Neural cell (in vitro differentiated cells): ENCODE measurements at regions not wholly inside any gene's neighbourhood (a gene's known extent, or its start where the extent isn't known, plus 50 kb on each side); places are given as distances from the start of the nearest gene placed in this dataset.

ENCODE experiments used
- EP300 ChIP-seq: fragments of 450-650 bp; conservative IDR thresholded peaks from 2 replicates; pipeline ENCODE4 v1.6.1; 2014; ENCODE audit warnings: antibody characterized with exemption, mild to moderate bottlenecking, moderate library complexity; ENCODE audit not compliant: poor library complexity, severe bottlenecking
- MXI1 ChIP-seq: fragments of 450-650 bp; conservative IDR thresholded peaks from 2 replicates; pipeline ENCODE4 v1.6.1; 2014; ENCODE audit warnings: antibody characterized with exemption, mild to moderate bottlenecking; ENCODE audit not compliant: poor library complexity, severe bottlenecking
- POLR2AphosphoS5 ChIP-seq: IDR thresholded peaks from 2 replicates; pipeline ENCODE4 v1.6.1; 2012
- RAD21 ChIP-seq: fragments of 450-650 bp; conservative IDR thresholded peaks from 2 replicates; pipeline ENCODE4 v1.6.1; 2014; ENCODE audit warnings: antibody characterized with exemption, mild to moderate bottlenecking, moderate library complexity
- REST ChIP-seq: IDR thresholded peaks from 2 replicates; pipeline ENCODE4 v1.6.1; 2012; ENCODE audit warnings: borderline replicate concordance
- SMC3 ChIP-seq: fragments of 450-650 bp; conservative IDR thresholded peaks from 2 replicates; pipeline ENCODE4 v1.6.1; 2014; ENCODE audit warnings: antibody characterized with exemption, mild to moderate bottlenecking, moderate library complexity; ENCODE audit not compliant: poor library complexity
- TAF1 ChIP-seq: IDR thresholded peaks from 2 replicates; pipeline ENCODE4 v1.6.1; 2012; ENCODE audit warnings: low read depth
- TF ChIP-seq, protein P1 (sequence below): fragments of 450-650 bp; IDR thresholded peaks from 2 replicates; pipeline ENCODE4 v1.5.1; 2014; ENCODE audit warnings: antibody characterized with exemption, mild to moderate bottlenecking, moderate library complexity; ENCODE audit not compliant: poor library complexity, severe bottlenecking

GRCh38 chr5:3187771-3188425 is 407.7 kb upstream of the IRX1 start:
- TF ChIP-seq, protein P1, sequence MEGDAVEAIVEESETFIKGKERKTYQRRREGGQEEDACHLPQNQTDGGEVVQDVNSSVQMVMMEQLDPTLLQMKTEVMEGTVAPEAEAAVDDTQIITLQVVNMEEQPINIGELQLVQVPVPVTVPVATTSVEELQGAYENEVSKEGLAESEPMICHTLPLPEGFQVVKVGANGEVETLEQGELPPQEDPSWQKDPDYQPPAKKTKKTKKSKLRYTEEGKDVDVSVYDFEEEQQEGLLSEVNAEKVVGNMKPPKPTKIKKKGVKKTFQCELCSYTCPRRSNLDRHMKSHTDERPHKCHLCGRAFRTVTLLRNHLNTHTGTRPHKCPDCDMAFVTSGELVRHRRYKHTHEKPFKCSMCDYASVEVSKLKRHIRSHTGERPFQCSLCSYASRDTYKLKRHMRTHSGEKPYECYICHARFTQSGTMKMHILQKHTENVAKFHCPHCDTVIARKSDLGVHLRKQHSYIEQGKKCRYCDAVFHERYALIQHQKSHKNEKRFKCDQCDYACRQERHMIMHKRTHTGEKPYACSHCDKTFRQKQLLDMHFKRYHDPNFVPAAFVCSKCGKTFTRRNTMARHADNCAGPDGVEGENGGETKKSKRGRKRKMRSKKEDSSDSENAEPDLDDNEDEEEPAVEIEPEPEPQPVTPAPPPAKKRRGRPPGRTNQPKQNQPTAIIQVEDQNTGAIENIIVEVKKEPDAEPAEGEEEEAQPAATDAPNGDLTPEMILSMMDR = no peak
- TF ChIP-seq MXI1 (no peak), POLR2AphosphoS5 (no peak), RAD21 (no peak), SMC3 (no peak), TAF1 (no peak), REST (no peak), EP300 (no peak)
